Suprapubic skin (tissue), 3 donors: ENCODE measurements at regions not wholly inside any gene's neighbourhood (a gene's known extent, or its start where the extent isn't known, plus 50 kb on each side); places are given as distances from the start of the nearest gene placed in this dataset.

Source experiments
- EP300 ChIP-seq: sonication (generic); formaldehyde crosslinking; IDR thresholded peaks from one replicate; pipeline ENCODE4 v1.6.1; 2017; ENCODE audit warnings: antibody characterized with exemption
- POLR2A ChIP-seq, 2 donors: fragments of 450-650 bp; IDR thresholded peaks; one replicate each; pipeline ENCODE4 v1.6.1; 2017; ENCODE audit warnings: antibody characterized with exemption in 2 of 2, mild to moderate bottlenecking in 2 of 2, moderate library complexity in 2 of 2
- TF ChIP-seq, protein P1 (sequence below), 2 donors: fragments of 200-600 bp in 1 of 2; fragments of 450-650 bp in 1 of 2; sonication (generic) in 1 of 2; IDR thresholded peaks; one replicate each; pipeline ENCODE4 v1.5.1; 2016 to 2019; ENCODE audit warnings: antibody characterized with exemption in 2 of 2, mild to moderate bottlenecking in 1 of 2, moderate library complexity in 1 of 2

DNA sequence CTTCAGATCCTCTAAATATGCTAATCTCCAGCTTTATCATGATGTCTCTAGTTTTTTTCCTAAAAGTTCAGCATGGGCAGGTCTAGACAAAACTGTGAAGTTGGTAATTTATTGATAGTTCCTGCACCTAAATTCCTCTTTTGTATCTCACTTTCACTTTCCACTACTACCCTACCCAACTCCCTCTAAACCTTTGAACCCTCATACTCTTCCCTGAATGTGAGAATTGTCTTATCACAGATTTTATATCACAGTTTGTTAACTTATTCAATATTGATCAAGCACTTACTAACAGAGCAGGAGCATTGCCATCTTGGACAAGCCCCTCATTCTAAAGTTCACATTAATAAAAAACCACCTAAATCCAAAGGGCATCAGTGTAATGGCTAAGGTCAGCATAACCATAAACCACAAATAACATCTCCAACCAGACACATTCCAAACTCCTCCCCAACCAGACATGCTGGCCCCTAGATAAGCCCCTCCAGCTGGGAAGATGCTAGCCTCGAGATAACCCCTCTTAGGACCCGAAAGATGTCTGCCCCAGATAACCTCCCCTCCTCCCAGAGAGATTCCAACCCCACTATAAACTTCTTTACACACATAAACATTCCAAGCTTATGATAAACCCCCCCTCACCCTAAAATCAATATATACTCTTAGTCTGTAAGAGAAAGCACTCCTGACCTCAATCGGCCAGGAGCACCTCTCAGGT lies 78.7 kb downstream of the FSCB start:
- TF ChIP-seq POLR2A (IDR thresholded peaks at IDR 0.05): no peak
- TF ChIP-seq, protein P1, sequence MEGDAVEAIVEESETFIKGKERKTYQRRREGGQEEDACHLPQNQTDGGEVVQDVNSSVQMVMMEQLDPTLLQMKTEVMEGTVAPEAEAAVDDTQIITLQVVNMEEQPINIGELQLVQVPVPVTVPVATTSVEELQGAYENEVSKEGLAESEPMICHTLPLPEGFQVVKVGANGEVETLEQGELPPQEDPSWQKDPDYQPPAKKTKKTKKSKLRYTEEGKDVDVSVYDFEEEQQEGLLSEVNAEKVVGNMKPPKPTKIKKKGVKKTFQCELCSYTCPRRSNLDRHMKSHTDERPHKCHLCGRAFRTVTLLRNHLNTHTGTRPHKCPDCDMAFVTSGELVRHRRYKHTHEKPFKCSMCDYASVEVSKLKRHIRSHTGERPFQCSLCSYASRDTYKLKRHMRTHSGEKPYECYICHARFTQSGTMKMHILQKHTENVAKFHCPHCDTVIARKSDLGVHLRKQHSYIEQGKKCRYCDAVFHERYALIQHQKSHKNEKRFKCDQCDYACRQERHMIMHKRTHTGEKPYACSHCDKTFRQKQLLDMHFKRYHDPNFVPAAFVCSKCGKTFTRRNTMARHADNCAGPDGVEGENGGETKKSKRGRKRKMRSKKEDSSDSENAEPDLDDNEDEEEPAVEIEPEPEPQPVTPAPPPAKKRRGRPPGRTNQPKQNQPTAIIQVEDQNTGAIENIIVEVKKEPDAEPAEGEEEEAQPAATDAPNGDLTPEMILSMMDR (IDR thresholded peaks at IDR 0.05): no peak
- no peak for TF ChIP-seq EP300
